ENCODE measurements at regions not wholly inside any gene's neighbourhood (a gene's known extent, or its start where the extent isn't known, plus 50 kb on each side); places are given as distances from the start of the nearest gene placed in this dataset.
"Not testable (repeated sequence)": the region's sequence is repeated elsewhere in the genome, so short reads cannot be mapped to it uniquely, and the experiment has no call there.

GRCh38 chr12:92061061-92061460 is 84.6 kb downstream of the BTG1 start:
- DNase-seq (ENCODE audit: low read depth in 2 of 2), result no peak

DNA sequence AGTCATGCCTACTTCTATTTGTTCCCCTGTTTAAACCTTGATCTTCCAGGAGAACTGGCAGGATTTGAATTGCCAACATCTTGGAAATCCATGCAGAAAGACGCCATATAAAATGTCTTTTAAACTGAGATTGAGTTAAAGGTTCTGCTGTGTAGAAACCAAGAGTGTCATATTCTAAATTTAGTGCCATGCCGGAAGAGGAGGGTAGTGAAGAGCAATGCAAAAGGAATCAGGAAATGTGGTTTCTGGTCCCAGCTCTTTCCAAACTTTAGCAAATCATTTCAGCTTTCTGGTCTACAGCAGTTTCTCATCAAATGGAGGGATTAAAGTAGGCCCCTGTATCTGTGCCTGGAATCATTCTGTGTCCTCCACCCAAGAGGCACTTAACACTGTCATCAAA is 85.7 kb downstream of the BTG1 start:
- no peak for DNase-seq (ENCODE audit: low read depth in 2 of 2)

- DNase-seq (ENCODE audit: low read depth in 2 of 2), result no peak
Observed at GRCh38 chr12:92058664-92059063, 87.0 kb downstream of the BTG1 start.

DNA sequence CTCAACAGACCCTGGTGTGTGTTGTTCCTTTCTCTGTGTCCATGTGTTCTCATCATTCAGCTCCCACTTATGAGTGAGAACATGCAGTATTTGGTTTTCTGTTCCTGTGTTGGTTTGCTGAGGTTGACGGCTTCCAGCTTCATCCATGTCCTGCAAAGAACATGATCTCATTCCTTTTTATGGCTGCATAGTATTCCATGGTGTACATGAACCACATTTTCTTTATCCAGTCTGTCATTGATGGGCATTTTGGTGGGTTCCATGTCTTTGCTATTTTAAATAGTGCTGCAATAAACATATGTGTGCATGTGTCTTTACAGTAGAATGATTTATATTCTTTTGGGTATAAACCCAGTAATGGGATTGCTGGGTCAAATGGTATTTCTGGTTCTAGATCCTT is 88.9 kb downstream of the BTG1 start:
- DNase-seq (ENCODE audit: low read depth in 2 of 2), result not testable (repeated sequence)

DNA sequence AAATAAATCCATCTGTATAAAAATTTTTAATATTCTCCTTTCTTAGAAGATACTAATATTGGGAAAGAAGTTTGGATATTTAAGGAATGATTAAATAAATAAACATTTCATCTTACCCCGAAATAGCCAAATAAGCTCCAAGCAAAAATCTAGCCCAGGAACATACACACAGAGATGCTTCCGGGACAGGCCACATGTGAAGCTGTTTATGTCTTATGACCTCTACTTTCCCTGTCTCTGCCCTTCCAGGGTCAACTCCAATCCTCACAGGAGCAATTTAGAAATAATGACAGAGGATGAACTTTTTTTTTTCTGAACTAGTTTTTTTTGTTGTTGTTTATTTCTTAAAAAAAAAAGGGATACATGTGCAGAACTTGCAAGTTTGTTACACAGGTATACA is 89.4 kb downstream of the BTG1 start:
- no peak for DNase-seq (ENCODE audit: low read depth in 2 of 2)

GRCh38 chr12:92055877-92056276 is 89.8 kb downstream of the BTG1 start:
- DNase-seq (ENCODE audit: low read depth in 2 of 2), result peak; percentile 58 to 73

DNA sequence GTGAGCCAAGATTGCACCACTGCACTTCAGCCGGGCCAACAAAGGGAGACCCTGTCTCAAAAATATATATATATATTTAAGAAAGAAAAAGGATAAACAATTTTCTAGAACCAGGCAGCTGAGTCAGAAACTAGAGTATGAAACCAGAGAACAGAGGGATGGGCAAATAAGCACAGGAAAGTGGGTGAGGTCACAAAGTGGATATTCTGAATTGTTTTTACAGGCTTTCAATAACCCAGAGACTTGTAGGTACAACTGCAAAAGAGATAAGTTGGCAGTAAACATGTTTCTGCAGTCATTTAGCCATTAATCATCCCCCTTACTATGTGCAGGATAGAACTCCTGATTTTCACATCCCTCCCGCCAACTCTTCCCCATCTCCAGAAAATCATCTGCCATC is 94.2 kb downstream of the BTG1 start:
- no peak for DNase-seq (ENCODE audit: low read depth in 2 of 2)

- DNase-seq (ENCODE audit: low read depth in 2 of 2), result no peak
Observed at GRCh38 chr12:92049403-92049802, 96.2 kb downstream of the BTG1 start.

DNA sequence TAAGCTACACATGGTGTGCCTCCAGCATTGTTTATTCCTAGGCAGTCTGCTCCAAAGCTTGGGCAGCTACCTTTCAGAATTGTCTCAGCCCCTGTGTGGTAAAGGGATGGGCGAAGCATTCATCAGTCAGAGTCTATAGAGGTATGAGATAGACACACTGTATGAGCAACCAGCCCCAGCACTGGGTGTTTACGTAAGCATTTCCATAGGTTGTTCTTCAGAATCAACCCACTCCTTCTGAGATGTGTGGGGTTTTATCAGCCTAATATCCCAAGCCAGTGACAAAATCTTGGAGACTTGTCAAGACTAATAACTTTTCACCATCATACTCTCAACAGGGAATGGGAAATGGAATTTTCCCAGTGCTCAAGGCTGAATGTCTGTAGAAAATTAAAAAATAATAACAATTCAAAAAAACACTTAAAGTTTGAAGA is 98.2 kb downstream of the BTG1 start:
- DNase-seq (ENCODE audit: low read depth in 2 of 2), result no peak

DNA sequence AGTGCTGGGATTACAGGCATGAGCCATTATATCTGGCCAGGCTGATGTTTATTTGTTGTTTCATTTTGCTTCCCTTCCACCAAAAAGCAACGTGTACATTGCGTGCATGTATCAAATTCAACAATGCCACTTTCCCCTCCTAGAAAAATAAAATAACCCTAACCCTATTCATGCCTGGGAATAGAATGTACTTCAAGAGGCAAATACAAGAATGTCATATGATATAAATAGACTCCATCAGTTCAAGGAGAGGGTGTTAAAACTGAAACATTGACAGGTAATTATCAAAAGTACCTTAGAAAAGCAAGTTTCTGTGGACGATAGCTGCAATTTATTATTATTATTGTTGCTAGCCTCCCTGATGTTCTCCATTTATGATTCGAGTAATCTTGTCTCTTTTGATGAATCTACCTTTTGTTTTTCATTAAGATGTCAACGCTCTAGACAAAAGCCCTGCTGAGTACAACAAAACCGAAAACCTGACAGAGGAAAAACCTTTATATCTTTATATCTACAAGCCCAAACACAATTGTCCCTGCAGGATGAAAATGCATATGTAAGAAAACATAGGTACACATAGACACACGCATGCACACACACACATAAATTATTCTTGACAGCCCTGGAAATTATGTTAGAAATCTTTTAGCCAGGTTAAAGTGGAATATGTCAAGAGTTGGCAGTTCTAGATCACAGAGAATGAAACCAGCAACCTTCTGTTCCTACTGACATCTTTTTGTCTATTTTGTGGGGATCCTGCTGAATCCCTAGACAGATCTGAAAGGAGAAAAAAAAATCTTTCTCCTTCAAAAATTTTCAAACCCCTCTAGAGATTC is 98.9 kb downstream of the BTG1 start:
- DNase-seq (ENCODE audit: low read depth in 2 of 2), result no peak

DNA sequence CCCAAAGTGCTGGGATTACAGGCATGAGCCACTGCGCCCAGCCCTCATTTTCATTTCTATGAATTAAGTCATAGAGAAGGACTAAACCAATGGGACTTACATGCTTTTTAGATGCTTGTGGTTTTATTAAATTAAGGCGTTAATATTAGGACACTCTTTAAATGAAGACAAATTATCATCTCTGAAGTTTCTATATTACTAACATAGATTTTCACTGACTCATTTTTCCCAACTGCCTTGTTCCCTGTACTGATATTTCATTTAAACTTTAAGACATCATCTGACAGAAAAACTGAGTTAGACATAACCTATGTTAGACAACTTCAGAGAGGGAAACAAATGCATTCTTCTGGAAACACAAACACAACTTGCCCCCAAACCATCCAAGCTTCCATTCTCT is 99.8 kb downstream of the BTG1 start:
- DNase-seq (ENCODE audit: low read depth in 2 of 2), result no peak

DNA sequence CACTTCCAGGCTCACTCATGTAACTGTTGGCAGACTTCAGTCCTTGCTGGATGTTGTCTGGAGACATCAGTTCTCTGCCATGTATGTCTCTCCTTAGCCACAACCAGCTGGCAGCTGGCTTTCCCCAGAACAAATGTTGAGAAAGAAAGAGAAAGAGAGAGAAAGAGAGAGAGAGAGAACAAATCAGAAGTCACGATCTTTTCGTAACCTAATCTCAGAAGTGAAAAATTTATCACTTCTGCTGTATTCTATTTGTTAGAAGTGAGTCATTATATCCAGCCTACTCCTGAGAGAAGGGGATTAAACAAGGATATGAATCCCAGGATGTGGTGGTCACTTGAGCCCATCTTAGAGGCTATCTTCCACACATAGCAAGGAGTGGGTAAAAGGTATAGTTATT is 101.2 kb downstream of the BTG1 start:
- DNase-seq (ENCODE audit: low read depth in 2 of 2), result no peak

GRCh38 chr12:92042791-92043531 is 102.7 kb downstream of the BTG1 start:
- DNase-seq (ENCODE audit: low read depth in 2 of 2), result no peak

DNA sequence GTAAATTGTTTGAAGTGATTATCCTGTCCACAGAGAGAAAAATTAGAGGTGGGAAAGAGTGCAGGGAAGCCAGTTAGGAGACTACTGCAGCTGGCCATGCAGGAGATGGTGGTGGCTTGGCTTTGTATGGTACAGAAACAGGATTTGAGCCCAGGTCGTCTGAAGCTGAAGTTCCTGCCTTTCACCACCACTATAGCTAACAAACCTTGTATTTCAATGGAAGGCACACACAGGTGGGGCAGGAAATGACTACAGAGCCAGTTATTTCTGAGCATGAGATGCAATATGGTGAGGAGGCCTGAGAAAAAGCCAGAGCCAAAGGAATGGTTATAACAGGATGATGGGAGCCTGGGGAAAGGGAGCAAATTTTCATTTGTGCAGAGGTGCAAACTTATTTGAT is 103.9 kb downstream of the BTG1 start:
- DNase-seq (ENCODE audit: low read depth in 2 of 2), result no peak

DNA sequence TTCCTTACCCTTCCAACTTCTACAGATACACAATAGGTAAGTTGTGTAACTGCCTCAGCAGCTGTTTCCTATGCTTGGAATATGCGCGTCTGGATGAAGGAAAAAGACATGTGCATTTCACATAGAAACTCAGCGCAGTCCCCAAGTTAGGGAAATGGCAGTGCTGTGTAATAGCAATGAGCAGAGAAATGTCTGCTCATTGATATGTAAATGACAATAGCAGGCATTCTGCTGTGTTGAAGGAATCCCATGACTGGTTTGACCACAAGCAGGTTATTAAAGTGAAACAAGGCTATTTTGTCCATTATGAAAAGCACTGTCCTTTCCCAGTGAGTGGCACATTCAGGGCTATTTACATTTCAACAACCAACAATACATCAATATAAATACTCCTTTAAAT is 106.6 kb downstream of the BTG1 start:
- no peak for DNase-seq (ENCODE audit: low read depth in 2 of 2)

GRCh38 chr12:92038476-92038875 is 107.2 kb downstream of the BTG1 start:
- no peak for DNase-seq (ENCODE audit: low read depth in 2 of 2)

DNA sequence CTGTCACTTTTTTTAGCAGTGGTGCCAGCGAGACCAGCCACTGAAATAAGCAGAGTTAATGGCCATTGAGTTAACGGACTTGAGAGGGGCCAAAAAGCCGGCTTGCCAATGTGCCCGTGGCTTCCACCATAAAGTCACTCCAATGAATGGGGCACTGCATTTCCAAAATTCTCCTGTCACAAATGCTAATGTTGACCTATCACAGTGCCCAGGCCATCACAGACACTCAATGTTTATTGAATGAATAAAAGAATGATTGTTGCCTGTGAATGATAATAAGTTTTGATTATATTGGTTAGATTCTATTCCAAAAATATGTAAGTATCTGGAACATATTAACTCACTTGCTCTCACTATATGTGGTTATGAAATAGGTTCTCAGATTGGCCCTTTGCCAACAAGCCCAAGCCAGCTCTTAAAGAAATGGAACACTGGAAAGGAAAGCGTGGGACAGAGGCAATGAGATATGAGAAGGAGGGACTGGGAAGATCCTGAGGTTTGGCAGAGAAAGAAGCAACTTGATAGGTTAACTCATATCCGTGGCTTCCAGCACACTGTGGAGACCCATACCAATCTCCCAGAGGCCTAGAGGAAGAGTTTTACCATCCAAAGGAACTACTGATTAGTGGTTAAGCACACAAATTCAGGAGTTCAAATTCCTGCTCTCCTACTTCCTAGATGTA is 108.7 kb downstream of the BTG1 start:
- no peak for DNase-seq (ENCODE audit: low read depth in 2 of 2)

DNA sequence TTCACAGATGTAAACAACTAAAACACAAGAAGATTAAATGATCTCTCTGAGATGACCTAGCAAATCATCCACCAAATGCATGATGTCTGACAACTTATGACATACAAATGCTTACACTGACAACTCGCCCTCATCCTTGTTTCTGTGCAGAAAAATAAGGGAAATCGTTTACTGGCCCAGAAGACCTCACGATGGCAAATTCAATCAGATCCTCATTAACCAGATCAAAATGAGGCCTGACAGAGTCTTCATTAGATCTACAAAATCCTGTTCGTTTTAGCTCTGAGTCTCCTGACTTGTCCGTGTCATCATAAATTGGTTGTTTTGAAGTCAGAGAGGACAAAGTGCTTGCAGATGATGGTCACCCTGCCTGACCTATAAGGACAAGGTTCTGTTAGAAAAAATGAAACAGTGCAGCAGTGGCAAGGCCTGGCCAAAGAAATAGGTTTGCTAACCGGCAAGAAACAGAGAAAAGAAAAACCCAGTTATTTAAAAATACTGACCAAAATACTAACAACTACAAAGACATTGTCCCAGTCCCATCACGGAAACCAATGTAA is 109.5 kb downstream of the BTG1 start:
- DNase-seq (ENCODE audit: low read depth in 2 of 2), result no peak

GRCh38 chr12:92035477-92035876 is 110.2 kb downstream of the BTG1 start:
- no peak for DNase-seq (ENCODE audit: low read depth in 2 of 2)

DNA sequence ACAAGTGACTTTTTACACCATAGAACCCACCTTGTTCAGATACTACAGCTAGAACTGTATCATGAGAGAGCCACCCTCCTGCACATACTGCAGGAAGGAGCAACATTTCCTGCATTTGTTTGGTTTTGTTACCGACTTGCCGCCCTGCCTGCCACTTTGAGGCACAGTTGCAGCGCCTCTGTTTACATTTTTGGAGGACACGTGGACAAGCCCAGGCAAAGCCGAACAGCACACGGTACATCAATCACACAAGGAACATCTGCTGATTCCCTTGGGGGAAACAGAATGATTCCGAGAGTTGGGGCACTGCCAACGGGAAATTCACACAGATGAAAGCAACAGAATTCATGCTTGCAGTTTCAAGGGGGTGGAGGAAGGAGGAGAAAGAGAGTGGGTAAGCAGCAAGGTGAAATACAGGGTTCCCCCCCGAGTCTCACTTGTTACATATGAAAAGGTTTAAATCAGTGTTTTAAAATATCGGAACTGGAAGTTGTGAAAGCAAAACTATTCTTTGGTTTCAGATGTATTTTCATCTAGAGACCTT is 110.7 kb downstream of the BTG1 start:
- DNase-seq (ENCODE audit: low read depth in 2 of 2), result peak; percentile 12 to 16

DNA sequence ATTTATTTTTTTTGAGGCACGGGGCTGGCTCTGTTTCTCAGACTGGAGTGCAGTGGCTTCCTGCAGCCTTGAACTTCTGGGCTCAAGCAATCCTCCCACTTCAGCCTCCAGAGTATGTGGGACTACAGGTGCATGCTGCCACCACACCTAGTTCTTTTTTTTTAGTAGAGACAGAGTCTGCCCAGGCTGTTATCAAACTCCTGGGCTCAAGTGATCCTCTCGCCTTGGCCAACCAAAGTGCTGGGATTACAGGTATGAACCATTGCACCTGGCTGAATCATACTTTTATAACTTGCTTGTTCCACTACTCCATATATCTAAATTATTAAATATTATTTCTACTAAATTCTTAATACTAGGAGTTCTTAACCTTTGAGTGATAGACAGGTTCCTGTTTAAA is 111.6 kb downstream of the BTG1 start:
- no peak for DNase-seq (ENCODE audit: low read depth in 2 of 2)

DNA sequence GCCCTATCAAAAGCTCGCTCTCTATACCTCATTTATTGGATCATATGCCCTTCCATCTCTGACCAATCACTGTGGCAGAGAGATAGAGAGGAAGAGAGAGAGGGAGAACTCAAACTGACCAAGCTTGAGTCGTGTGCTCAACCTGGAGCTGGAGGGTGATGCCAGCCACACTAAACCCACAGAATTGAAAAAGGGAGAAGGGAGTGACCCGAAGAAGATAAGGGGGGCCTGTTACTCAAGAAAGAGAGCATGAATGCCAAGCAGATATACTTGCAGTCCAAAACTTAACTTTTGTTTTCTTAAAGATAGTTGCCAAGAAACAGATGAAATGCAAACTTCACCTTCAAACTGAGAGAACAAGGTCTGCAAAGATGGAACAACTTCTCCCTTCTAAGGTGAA is 112.7 kb downstream of the BTG1 start:
- no peak for DNase-seq (ENCODE audit: low read depth in 2 of 2)

Data from stimulated activated CD8-positive, alpha-beta memory T cell treated with anti-CD3 and anti-CD28 coated beads, Interleukin-7, amount 100 ng/mL, for 4 hours (primary cell).